ENCODE measurements at regions not wholly inside any gene's neighbourhood (a gene's known extent, or its start where the extent isn't known, plus 50 kb on each side); places are given as distances from the start of the nearest gene placed in this dataset.

DNA sequence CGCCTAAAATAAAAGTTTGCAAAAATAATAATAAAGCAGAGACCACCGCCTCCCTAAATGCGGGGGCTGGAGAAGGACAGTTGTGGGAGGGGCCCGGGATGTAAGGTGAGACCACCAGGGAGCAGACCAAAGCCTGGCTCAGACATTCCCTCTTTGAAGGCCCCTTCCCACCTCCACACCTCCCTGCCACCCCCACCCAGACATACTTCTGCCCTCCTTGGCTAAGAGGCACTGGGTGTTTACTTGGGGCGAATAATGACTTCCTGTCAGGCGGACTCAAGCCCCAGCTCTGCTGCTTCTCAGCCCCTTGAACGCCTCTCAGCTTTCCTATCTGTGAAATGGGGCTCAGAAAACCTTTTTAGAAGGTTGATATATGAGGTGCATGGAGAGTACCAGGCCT, 58.8 kb upstream of the GGTA1 start:
- TF ChIP-seq POLR2A (IDR thresholded peaks at IDR 0.05) (no peak), POLR2AphosphoS5 (IDR thresholded peaks at IDR 0.05) (no peak)
- TF ChIP-seq, protein P1, sequence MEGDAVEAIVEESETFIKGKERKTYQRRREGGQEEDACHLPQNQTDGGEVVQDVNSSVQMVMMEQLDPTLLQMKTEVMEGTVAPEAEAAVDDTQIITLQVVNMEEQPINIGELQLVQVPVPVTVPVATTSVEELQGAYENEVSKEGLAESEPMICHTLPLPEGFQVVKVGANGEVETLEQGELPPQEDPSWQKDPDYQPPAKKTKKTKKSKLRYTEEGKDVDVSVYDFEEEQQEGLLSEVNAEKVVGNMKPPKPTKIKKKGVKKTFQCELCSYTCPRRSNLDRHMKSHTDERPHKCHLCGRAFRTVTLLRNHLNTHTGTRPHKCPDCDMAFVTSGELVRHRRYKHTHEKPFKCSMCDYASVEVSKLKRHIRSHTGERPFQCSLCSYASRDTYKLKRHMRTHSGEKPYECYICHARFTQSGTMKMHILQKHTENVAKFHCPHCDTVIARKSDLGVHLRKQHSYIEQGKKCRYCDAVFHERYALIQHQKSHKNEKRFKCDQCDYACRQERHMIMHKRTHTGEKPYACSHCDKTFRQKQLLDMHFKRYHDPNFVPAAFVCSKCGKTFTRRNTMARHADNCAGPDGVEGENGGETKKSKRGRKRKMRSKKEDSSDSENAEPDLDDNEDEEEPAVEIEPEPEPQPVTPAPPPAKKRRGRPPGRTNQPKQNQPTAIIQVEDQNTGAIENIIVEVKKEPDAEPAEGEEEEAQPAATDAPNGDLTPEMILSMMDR (IDR thresholded peaks at IDR 0.05) = no peak

Measured in sigmoid colon (tissue), 4 donors.